Bronchial epithelial cell (primary cell): ENCODE measurements at regions not wholly inside any gene's neighbourhood (a gene's known extent, or its start where the extent isn't known, plus 50 kb on each side); places are given as distances from the start of the nearest gene placed in this dataset.

Source experiments
- DNase-seq: peaks from one replicate; pipeline ENCODE4 v3.0.0-alpha.2; 2010; ENCODE audit warnings: low read depth
- FAIRE-seq: peaks from 2 replicates; lab custom pipeline; 2011; peaks lifted over from hg19 to GRCh38; lab: Jason Lieb, UNC
- H3K27me3 ChIP-seq: 2 replicates; pipeline ENCODE4 v1.5.1; 2011; ENCODE audit warnings: low read length; ENCODE audit not compliant: control insufficient read depth, insufficient read depth
- H3K36me3 ChIP-seq: 2 replicates; pipeline ENCODE4 v1.5.1; 2011; ENCODE audit warnings: low read length; ENCODE audit not compliant: control insufficient read depth, insufficient read depth
- H3K4me3 ChIP-seq: 2 replicates; pipeline ENCODE4 v1.5.1; 2011; ENCODE audit warnings: mild to moderate bottlenecking, low read depth, low read length, control low read depth
- CTCF ChIP-seq: IDR thresholded peaks from 2 replicates; pipeline ENCODE4 v1.5.1; 2011; ENCODE audit warnings: mild to moderate bottlenecking, moderate library complexity, low read length, control low read depth, inconsistent platforms; ENCODE audit not compliant: insufficient read depth, severe bottlenecking

GRCh38 chr3:5784690-5785089 is 597.2 kb downstream of the EDEM1 start:
- Histone ChIP-seq H3K36me3 (no peaks in the 10 kb centered on the region), H3K27me3 (no peaks in the 10 kb centered on the region), H3K4me3 (no peak overlapping the region)
- no peak for FAIRE-seq
- TF ChIP-seq CTCF = no peak
- DNase-seq = no peak

- H3K27me3 ChIP-seq = no peaks in the 10 kb centered on the region
- FAIRE-seq (no peak), DNase-seq (no peak)
- H3K36me3 ChIP-seq = no peaks in the 10 kb centered on the region
- H3K4me3 ChIP-seq = no peak overlapping the region
- TF ChIP-seq CTCF = no peak
Observed at GRCh38 chr3:5787861-5788488, 600.5 kb downstream of the EDEM1 start.

- TF ChIP-seq CTCF = no peak
- no peaks in the 10 kb centered on the region for H3K27me3 ChIP-seq
- no peak overlapping the region for H3K4me3 ChIP-seq
- FAIRE-seq (no peak), DNase-seq (no peak)
- H3K36me3 ChIP-seq = no peaks in the 10 kb centered on the region
Observed at GRCh38 chr3:5788496-5788895, 601.0 kb downstream of the EDEM1 start.

GRCh38 chr3:5791558-5791957 is 604.1 kb downstream of the EDEM1 start:
- no peak overlapping the region for H3K4me3 ChIP-seq
- no peaks in the 10 kb centered on the region for H3K27me3 ChIP-seq
- H3K36me3 ChIP-seq = no peaks in the 10 kb centered on the region
- no peak for FAIRE-seq
- no peak for TF ChIP-seq CTCF
- DNase-seq = peak; percentile 24

GRCh38 chr3:5796541-5796940 is 609.0 kb downstream of the EDEM1 start:
- H3K27me3 ChIP-seq = no peaks in the 10 kb centered on the region
- no peak for TF ChIP-seq CTCF
- FAIRE-seq = no peak
- DNase-seq = no peak
- no peak overlapping the region for H3K4me3 ChIP-seq
- H3K36me3 ChIP-seq = no peaks in the 10 kb centered on the region

GRCh38 chr3:5798809-5799208 is 611.3 kb downstream of the EDEM1 start:
- FAIRE-seq = no peak
- TF ChIP-seq CTCF = no peak
- no peaks in the 10 kb centered on the region for H3K36me3 ChIP-seq
- no peaks in the 10 kb centered on the region for H3K27me3 ChIP-seq
- no peak overlapping the region for H3K4me3 ChIP-seq
- peak; percentile 29 for DNase-seq
